Caco-2 (cell line): ENCODE measurements at regions not wholly inside any gene's neighbourhood (a gene's known extent, or its start where the extent isn't known, plus 50 kb on each side); places are given as distances from the start of the nearest gene placed in this dataset.
"Not testable (repeated sequence)": the region's sequence is repeated elsewhere in the genome, so short reads cannot be mapped to it uniquely, and the experiment has no call there.

ENCODE experiments used
- BruUV-seq: library from RNA; stranded (reverse); fragments of 400-500 nt; replicated peaks from 2 replicates; lab custom pipeline; 2021; lab: Mats Ljungman, UMichigan
- CTCF ChIA-PET: fragments of 300-600 bp; sonication (Branson Sonifier 250); formaldehyde crosslinking; loops from one replicate; lab custom pipeline; 2022; ENCODE audit warnings: antibody characterized with exemption; lab: Charles Lee
- POLR2A ChIA-PET: fragments of 300-600 bp; sonication (Branson Sonifier 250); formaldehyde crosslinking; loops from one replicate; lab custom pipeline; 2022; ENCODE audit warnings: antibody characterized with exemption; lab: Charles Lee
- DNase-seq, 2 experiments: peaks; one replicate each; pipeline versions ENCODE4 v3.0.0 to v3.0.0-alpha.2; 2020 to 2022
- H3K27me3 ChIP-seq: replicated peaks from 2 replicates; pipeline ENCODE4 v1.6.0; 2011; ENCODE audit warnings: low read length; ENCODE audit not compliant: control insufficient read depth, insufficient read depth
- H3K36me3 ChIP-seq: 2 replicates; pipeline ENCODE4 v1.5.1; 2011; ENCODE audit warnings: low read length; ENCODE audit not compliant: control insufficient read depth, insufficient read depth
- H3K4me1 ChIP-seq: fragments of 250-450 bp; sonication (Bioruptor Pico); 2 replicates; pipeline ENCODE4 v1.5.1; 2020; ENCODE audit warnings: mild to moderate bottlenecking
- H3K4me3 ChIP-seq: 2 replicates; pipeline ENCODE4 v1.5.1; 2011; ENCODE audit warnings: low read depth, mild to moderate bottlenecking, control low read depth, low read length
- H3K9me3 ChIP-seq: fragments of 250-450 bp; sonication (Bioruptor Pico); 2 replicates; pipeline ENCODE4 v1.5.1; 2020; ENCODE audit warnings: mild to moderate bottlenecking, moderate library complexity
- H3K27ac Mint-ChIP-seq: one replicate; pipeline ENCODE4 v1.8.0; 2022; ENCODE audit warnings: mixed read lengths; ENCODE audit not compliant: unreplicated experiment
- H3K27me3 Mint-ChIP-seq: one replicate; pipeline ENCODE4 v1.8.0; 2022; ENCODE audit warnings: mixed read lengths; ENCODE audit not compliant: insufficient read depth, unreplicated experiment
- H3K36me3 Mint-ChIP-seq: one replicate; pipeline ENCODE4 v1.8.0; 2022; ENCODE audit warnings: mild to moderate bottlenecking, mixed read lengths; ENCODE audit not compliant: insufficient read depth, unreplicated experiment
- H3K4me1 Mint-ChIP-seq: one replicate; pipeline ENCODE4 v1.8.0; 2022; ENCODE audit warnings: low read depth, mixed read lengths; ENCODE audit not compliant: unreplicated experiment
- H3K4me3 Mint-ChIP-seq: one replicate; pipeline ENCODE4 v1.8.0; 2022; ENCODE audit warnings: mild to moderate bottlenecking, moderate library complexity, mixed read lengths; ENCODE audit not compliant: unreplicated experiment
- H3K9me3 Mint-ChIP-seq: one replicate; pipeline ENCODE4 v1.8.0; 2022; ENCODE audit warnings: mixed read lengths; ENCODE audit not compliant: unreplicated experiment
- CTCF ChIP-seq, 2 experiments: fragments of 200-600 bp in 1 of 2; IDR thresholded peaks; 1 replicate in 1 of 2; 2 replicates in 1 of 2; pipeline versions ENCODE4 v1.5.1 to v1.8.0; 2011 to 2022; ENCODE audit warnings: antibody characterized with exemption in 1 of 2, control low read depth in 1 of 2, inconsistent platforms in 1 of 2, low read depth in 1 of 2, low read length in 1 of 2, mild to moderate bottlenecking in 1 of 2, moderate library complexity in 1 of 2; ENCODE audit not compliant: insufficient read depth in 1 of 2, severe bottlenecking in 1 of 2, unreplicated experiment in 1 of 2
- intact Hi-C: fragments of 100-400 bp; cut with micrococcal nuclease; formaldehyde crosslinking; loops from one replicate; pipeline ENCODE4 v1.10.0; 2022; ENCODE audit not compliant: unreplicated experiment

- no peaks in the 10 kb centered on the region for H3K36me3 ChIP-seq
- peaks cover 3% of the 10 kb centered on the region for H3K27me3 Mint-ChIP-seq
- BruUV-seq = no TSS peak
- ChIA-PET CTCF (no interaction called here), POLR2A (no interaction called here)
- no peaks in the 10 kb centered on the region for H3K27me3 ChIP-seq
- no peaks in the 10 kb centered on the region for H3K4me1 Mint-ChIP-seq
- H3K4me1 ChIP-seq = no peaks in the 10 kb centered on the region
- TF ChIP-seq CTCF (IDR thresholded peaks at IDR 0.05; ENCODE audit: insufficient read depth in 1 of 2, low read depth in 1 of 2, low read length in 1 of 2, severe bottlenecking in 1 of 2, unreplicated experiment in 1 of 2) = no peak
- no peaks in the 10 kb centered on the region for H3K9me3 ChIP-seq
- H3K9me3 Mint-ChIP-seq = peaks cover 10% of the 10 kb centered on the region
- H3K4me3 Mint-ChIP-seq = no peak overlapping the region
- intact Hi-C loops = no loop called here
- no peak overlapping the region for H3K27ac Mint-ChIP-seq
- no peaks in the 10 kb centered on the region for H3K36me3 Mint-ChIP-seq
- no peak overlapping the region for H3K4me3 ChIP-seq
- DNase-seq = no peak
Observed at GRCh38 chr3:157856078-157856939, 249.9 kb downstream of the SHOX2 start.

- H3K27ac Mint-ChIP-seq, CTCF ChIA-PET, H3K4me3 ChIP-seq, H3K4me1 Mint-ChIP-seq, POLR2A ChIA-PET, H3K4me1 ChIP-seq, DNase-seq, intact Hi-C loops, H3K36me3 Mint-ChIP-seq, H3K4me3 Mint-ChIP-seq, H3K27me3 ChIP-seq, H3K36me3 ChIP-seq, BruUV-seq, H3K9me3 ChIP-seq, H3K27me3 Mint-ChIP-seq, H3K9me3 Mint-ChIP-seq: not testable (repeated sequence)
Observed at GRCh38 chr3:157845839-157846238, 260.4 kb downstream of the SHOX2 start.

- ChIA-PET POLR2A (no interaction called here), CTCF (no interaction called here)
- H3K4me3 Mint-ChIP-seq = no peak overlapping the region
- Histone ChIP-seq H3K4me1 (no peaks in the 10 kb centered on the region), H3K9me3 (no peaks in the 10 kb centered on the region), H3K27me3 (no peaks in the 10 kb centered on the region), H3K36me3 (no peaks in the 10 kb centered on the region), H3K4me3 (no peak overlapping the region)
- no peak overlapping the region for H3K27ac Mint-ChIP-seq
- intact Hi-C loops = no loop called here
- no peaks in the 10 kb centered on the region for H3K9me3 Mint-ChIP-seq
- no peak for DNase-seq
- H3K36me3 Mint-ChIP-seq = no peaks in the 10 kb centered on the region
- H3K27me3 Mint-ChIP-seq = peaks cover 6% of the 10 kb centered on the region
- no peak for TF ChIP-seq CTCF (IDR thresholded peaks at IDR 0.05; ENCODE audit: insufficient read depth in 1 of 2, low read depth in 1 of 2, low read length in 1 of 2, severe bottlenecking in 1 of 2, unreplicated experiment in 1 of 2)
- no peaks in the 10 kb centered on the region for H3K4me1 Mint-ChIP-seq
- no TSS peak for BruUV-seq
Observed at GRCh38 chr3:157844800-157845565, 261.2 kb downstream of the SHOX2 start.
